Mesothelial cell of epicardium (in vitro differentiated cells): ENCODE measurements at regions not wholly inside any gene's neighbourhood (a gene's known extent, or its start where the extent isn't known, plus 50 kb on each side); places are given as distances from the start of the nearest gene placed in this dataset.

Experiments used
- DNase-seq, 2 experiments: peaks; one replicate each; pipeline ENCODE4 v3.0.0; 2021; ENCODE audit warnings: low spot score in 2 of 2; ENCODE audit not compliant: unreplicated experiment in 2 of 2
- H3K27ac Mint-ChIP-seq: 2 replicates; pipeline ENCODE4 v1.8.0; 2021; ENCODE audit warnings: mixed read lengths
- H3K27me3 Mint-ChIP-seq: 2 replicates; pipeline ENCODE4 v1.8.0; 2021; ENCODE audit warnings: low read depth, mixed read lengths
- H3K36me3 Mint-ChIP-seq: 2 replicates; pipeline ENCODE4 v1.8.0; 2021; ENCODE audit warnings: mixed read lengths
- H3K4me1 Mint-ChIP-seq: 2 replicates; pipeline ENCODE4 v1.8.0; 2021; ENCODE audit warnings: mixed read lengths
- H3K4me3 Mint-ChIP-seq: 2 replicates; pipeline ENCODE4 v1.8.0; 2021; ENCODE audit warnings: mild to moderate bottlenecking, moderate library complexity, mixed read lengths
- H3K9me3 Mint-ChIP-seq: 2 replicates; pipeline ENCODE4 v1.8.0; 2021; ENCODE audit warnings: mixed read lengths
- TF ChIP-seq, protein P1 (sequence below): fragments of 200-600 bp; sonication (generic); IDR thresholded peaks from one replicate; pipeline ENCODE4 v1.5.0; 2021; ENCODE audit warnings: antibody characterized with exemption; ENCODE audit not compliant: unreplicated experiment

DNA sequence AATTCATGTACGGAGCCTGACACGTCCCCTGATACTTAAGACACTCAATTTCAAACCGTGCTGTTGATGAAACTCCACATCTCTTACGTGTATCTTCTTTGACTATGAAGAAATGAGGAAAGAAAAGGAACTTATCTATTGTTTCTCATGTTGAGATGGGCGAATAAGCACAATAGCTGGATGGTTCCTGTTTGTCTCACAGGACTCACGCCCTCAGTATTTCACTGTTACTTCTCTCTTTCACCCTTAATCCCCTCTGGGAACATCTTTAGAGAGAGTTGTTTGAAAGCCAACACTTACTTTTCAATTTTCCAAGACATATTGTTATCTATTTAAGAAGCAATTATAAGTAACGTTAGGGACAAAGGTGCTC is 99.8 kb downstream of the COPS8 start:
- DNase-seq: no peak
- TF ChIP-seq, protein P1, sequence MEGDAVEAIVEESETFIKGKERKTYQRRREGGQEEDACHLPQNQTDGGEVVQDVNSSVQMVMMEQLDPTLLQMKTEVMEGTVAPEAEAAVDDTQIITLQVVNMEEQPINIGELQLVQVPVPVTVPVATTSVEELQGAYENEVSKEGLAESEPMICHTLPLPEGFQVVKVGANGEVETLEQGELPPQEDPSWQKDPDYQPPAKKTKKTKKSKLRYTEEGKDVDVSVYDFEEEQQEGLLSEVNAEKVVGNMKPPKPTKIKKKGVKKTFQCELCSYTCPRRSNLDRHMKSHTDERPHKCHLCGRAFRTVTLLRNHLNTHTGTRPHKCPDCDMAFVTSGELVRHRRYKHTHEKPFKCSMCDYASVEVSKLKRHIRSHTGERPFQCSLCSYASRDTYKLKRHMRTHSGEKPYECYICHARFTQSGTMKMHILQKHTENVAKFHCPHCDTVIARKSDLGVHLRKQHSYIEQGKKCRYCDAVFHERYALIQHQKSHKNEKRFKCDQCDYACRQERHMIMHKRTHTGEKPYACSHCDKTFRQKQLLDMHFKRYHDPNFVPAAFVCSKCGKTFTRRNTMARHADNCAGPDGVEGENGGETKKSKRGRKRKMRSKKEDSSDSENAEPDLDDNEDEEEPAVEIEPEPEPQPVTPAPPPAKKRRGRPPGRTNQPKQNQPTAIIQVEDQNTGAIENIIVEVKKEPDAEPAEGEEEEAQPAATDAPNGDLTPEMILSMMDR: no peak
- H3K9me3 Mint-ChIP-seq: peaks cover 7% of the 10 kb centered on the region
- no peaks in the 10 kb centered on the region for H3K36me3 Mint-ChIP-seq
- H3K27me3 Mint-ChIP-seq: no peaks in the 10 kb centered on the region
- H3K27ac Mint-ChIP-seq: no peak overlapping the region
- H3K4me3 Mint-ChIP-seq: no peak overlapping the region
- peaks cover 27% of the 10 kb centered on the region for H3K4me1 Mint-ChIP-seq

DNA sequence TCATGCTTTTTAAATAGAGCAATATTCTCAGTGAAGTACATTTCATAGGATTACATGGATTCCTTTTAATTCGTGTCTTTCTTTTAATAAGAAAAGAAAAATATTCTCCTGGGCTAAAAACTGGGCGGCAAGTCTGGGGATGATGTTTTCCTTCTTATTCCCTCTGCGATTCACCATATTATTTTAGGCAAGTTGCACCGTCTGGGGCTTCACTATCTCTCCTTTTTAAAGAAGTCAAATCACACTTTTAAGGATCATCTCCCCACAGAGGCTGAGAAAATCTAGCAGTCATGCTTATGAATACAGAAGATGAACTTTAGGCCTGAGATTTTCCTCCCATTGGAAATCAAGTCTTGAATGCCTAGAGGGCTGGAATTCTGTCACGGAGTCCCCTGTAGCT is 104.1 kb downstream of the COPS8 start:
- no peak for DNase-seq
- no peaks in the 10 kb centered on the region for H3K36me3 Mint-ChIP-seq
- no peak overlapping the region for H3K27ac Mint-ChIP-seq
- peaks cover 28% of the 10 kb centered on the region for H3K4me1 Mint-ChIP-seq
- peaks cover 7% of the 10 kb centered on the region for H3K9me3 Mint-ChIP-seq
- TF ChIP-seq, protein P1: no peak
- no peak overlapping the region for H3K4me3 Mint-ChIP-seq
- no peaks in the 10 kb centered on the region for H3K27me3 Mint-ChIP-seq

DNA sequence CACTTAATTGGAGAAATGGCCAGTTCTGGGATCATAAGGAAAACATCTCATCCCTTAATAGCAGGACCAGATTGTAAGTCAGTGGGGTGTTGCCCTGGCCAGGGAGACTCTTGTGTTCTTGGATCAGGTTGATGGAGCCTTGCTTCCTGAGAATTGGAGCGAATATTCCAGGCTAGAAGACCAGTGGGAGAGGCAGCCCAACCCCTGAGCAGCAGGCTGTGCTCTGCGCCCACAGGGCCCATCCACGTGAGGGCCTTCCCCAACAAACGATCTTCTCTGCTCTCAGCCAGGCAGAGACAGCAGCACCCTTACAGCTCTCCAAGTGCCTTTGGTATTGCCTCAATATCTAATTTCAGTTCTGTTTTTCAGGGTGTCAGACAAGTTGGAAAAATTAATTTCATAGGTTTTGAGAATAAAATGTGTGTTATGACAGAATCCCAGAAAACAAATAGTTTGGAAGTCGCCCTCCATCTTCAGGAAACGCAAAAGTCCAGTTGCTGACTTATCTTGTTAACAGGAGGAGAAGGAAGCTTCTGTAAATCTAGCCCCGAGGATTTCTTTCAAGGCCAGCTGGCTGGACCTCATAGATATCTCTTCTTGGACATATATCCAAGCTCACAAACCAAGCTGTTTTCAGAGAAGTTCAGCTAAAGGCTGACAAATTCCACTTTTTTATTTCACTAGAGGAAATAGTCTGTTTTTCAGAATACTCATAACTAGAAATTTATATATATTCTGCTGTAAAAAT is 105.5 kb downstream of the COPS8 start:
- no peak overlapping the region for H3K4me3 Mint-ChIP-seq
- H3K9me3 Mint-ChIP-seq: peaks cover 7% of the 10 kb centered on the region
- no peak for DNase-seq
- TF ChIP-seq, protein P1: no peak
- H3K27ac Mint-ChIP-seq: peak overlapping the region; percentile 84
- H3K27me3 Mint-ChIP-seq: no peaks in the 10 kb centered on the region
- H3K36me3 Mint-ChIP-seq: no peaks in the 10 kb centered on the region
- peaks cover 35% of the 10 kb centered on the region for H3K4me1 Mint-ChIP-seq

DNA sequence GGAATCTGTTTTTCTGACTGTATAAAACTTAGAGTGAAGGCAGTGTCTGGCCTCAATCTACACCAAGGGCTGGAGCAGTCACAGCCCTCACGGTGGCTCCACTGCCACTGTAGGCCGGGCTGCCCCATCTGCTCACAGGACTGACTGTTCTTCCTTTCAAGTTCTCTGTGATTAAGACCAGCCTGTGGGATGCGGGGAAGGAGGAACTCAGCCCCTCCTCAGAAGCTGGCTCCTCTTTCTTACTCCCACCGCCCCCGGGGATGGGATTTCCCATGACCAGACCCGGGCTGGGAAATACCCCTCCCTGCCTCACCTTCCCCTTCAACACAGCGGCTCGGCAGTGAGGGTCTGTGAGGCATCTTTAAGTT is 106.0 kb downstream of the COPS8 start:
- no peak overlapping the region for H3K4me3 Mint-ChIP-seq
- peaks cover 7% of the 10 kb centered on the region for H3K9me3 Mint-ChIP-seq
- TF ChIP-seq, protein P1: no peak
- H3K4me1 Mint-ChIP-seq: peaks cover 35% of the 10 kb centered on the region
- no peak for DNase-seq
- H3K27ac Mint-ChIP-seq: peak overlapping the region; percentile 84
- H3K27me3 Mint-ChIP-seq: no peaks in the 10 kb centered on the region
- H3K36me3 Mint-ChIP-seq: no peaks in the 10 kb centered on the region

DNA sequence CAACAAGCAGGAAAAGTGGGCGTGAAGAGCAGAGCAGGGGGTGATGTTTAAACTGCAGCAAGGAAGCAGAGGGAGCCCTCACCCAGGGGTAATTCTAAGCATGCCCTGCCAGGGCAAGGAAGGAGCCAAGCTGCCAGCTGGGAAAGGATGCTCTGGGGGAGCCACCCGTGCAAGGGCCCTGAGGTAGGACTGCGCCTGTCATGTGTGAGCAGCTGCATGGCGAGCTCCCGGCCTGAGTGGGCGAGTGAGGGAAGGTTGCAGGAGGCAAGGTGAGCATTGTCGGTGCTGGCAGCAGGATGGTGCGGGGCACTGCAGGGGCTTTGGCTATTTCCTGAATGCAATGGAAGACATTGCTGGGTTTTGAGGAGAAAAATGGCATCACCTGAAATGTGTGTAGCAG is 107.2 kb downstream of the COPS8 start:
- Mint-ChIP-seq H3K36me3 (no peaks in the 10 kb centered on the region), H3K4me3 (no peak overlapping the region), H3K9me3 (peaks cover 7% of the 10 kb centered on the region), H3K27me3 (no peaks in the 10 kb centered on the region), H3K4me1 (peaks cover 46% of the 10 kb centered on the region), H3K27ac (peak overlapping the region; percentile 50)
- DNase-seq: no peak
- TF ChIP-seq, protein P1: no peak
